ENCODE measurements at regions not wholly inside any gene's neighbourhood (a gene's known extent, or its start where the extent isn't known, plus 50 kb on each side); places are given as distances from the start of the nearest gene placed in this dataset.

DNA sequence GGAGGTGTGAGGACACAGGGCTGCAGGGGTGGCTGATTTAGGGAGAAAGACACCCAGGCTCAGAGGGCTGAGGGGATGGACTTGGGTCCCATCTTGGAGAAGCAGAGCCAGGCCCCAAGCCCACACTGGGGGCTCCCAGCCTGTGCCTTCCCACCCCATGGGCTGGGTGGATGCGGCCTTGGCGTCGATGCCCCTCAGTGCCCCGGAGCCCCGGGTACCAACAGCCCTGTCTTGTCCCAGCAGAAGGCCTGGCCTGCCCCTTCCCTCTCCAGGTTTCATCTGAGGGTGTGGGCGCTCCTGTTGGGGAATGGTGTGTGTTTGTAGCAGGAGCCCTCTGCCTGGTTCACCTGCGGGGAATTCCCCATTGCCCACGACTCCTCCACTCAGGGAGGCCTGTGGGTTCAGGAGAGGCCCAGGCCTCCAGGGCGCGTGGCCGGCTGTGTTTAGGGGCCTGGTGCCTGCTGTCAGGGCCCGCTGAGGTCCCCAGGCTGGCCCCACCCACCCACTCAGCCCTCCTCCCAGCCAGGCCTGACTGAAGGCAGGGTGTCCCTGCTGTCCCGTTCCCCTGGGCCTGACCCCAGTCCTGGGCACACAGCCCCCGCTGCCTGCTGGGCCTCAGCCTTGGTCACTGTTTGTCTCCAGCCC, 51.1 kb upstream of the BEGAIN start:
- Histone ChIP-seq H3K27me3 (peaks cover 0 to 5% of the 10 kb centered on the region in 2 donors), H3K9me3 (no peaks in the 10 kb centered on the region), H3K4me3 (no peak overlapping the region), H3K27ac (no peak overlapping the region), H3K4me1 (no peaks in the 10 kb centered on the region), H3K36me3 (no peaks in the 10 kb centered on the region)
- intact Hi-C loops (cut with DNase I; ENCODE audit: low total_unique reads), result no loop called here
- DNase-seq (ENCODE audit: low spot score in 2 of 2), result no peak
- TF ChIP-seq, protein P1, sequence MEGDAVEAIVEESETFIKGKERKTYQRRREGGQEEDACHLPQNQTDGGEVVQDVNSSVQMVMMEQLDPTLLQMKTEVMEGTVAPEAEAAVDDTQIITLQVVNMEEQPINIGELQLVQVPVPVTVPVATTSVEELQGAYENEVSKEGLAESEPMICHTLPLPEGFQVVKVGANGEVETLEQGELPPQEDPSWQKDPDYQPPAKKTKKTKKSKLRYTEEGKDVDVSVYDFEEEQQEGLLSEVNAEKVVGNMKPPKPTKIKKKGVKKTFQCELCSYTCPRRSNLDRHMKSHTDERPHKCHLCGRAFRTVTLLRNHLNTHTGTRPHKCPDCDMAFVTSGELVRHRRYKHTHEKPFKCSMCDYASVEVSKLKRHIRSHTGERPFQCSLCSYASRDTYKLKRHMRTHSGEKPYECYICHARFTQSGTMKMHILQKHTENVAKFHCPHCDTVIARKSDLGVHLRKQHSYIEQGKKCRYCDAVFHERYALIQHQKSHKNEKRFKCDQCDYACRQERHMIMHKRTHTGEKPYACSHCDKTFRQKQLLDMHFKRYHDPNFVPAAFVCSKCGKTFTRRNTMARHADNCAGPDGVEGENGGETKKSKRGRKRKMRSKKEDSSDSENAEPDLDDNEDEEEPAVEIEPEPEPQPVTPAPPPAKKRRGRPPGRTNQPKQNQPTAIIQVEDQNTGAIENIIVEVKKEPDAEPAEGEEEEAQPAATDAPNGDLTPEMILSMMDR (IDR thresholded peaks at IDR 0.05), result no peak
- TF ChIP-seq POLR2A (IDR thresholded peaks at IDR 0.05), result no peak

DNA sequence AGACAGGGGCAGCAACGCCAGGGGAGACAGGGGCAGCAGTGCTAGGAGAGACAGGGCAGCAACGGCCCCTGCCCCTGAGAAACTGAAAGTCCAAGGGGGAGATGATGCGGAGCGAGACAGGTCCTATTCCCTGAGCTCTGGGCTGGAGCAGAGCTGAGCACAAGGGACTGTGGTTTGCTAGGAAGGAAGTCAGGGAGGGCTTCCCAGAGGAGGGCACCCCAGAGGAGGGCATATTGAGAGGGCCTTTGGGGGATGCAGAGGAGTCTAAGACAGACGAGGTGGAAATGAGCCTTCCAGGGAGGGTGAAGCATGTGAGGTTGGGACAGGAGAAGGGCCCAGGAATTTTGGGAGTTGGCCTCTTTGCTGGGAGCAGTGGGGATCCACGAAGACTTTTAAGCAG, 52.1 kb upstream of the BEGAIN start:
- H3K4me3 ChIP-seq, result no peak overlapping the region
- no peaks in the 10 kb centered on the region for H3K4me1 ChIP-seq
- H3K27ac ChIP-seq, result no peak overlapping the region
- peaks cover 0 to 2% of the 10 kb centered on the region in 2 donors for H3K27me3 ChIP-seq
- H3K9me3 ChIP-seq, result no peaks in the 10 kb centered on the region
- no peaks in the 10 kb centered on the region for H3K36me3 ChIP-seq
- no peak for DNase-seq (ENCODE audit: low spot score in 2 of 2)
- intact Hi-C loops (cut with DNase I; ENCODE audit: low total_unique reads), result no loop called here
- TF ChIP-seq POLR2AphosphoS5 (IDR thresholded peaks at IDR 0.05), result no peak
- TF ChIP-seq, protein P1 (IDR thresholded peaks at IDR 0.05), result no peak
- no peak for TF ChIP-seq POLR2A (IDR thresholded peaks at IDR 0.05)

DNA sequence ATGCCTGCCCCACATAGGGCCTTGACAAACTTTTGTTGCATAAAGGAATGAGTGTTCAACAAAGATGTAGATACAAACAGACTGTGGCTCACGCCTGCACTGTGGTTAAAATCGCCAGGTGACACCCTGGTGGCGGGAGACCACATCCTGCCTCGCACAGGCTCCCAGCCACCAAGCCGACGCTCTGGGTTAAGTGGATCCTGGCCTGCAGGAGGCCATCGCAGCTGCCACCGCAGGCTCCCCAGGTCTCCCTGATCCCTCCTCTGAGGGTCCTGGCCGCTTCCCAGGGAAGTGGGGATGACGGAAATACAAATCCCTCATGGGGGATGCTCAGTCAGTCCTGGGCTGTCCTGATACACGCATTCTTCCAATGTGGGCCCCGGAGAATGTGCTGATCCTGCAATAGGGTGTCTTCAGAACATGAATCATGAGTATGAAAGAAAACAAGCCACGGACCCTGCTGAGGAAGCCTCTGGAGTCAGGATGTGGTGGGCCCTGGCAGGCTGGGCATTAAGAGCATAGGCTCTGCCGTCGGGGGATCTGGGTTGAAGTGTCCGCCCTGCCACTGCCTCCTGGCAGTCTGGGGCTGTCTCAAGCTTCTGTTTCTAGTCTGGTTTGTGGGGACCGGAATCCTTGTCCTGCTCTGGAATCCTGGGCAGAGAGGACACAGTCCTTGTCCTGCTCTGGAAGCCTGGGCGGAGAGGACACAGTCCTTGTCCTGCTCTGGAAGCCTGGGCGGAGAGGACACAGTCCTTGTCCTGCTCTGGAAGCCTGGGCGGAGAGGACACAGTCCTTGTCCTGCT, 53.5 kb upstream of the BEGAIN start:
- Histone ChIP-seq H3K4me1 (no peaks in the 10 kb centered on the region), H3K27ac (no peak overlapping the region), H3K36me3 (no peaks in the 10 kb centered on the region), H3K27me3 (no peaks in the 10 kb centered on the region), H3K4me3 (no peak overlapping the region), H3K9me3 (no peaks in the 10 kb centered on the region)
- TF ChIP-seq, protein P1 (IDR thresholded peaks at IDR 0.05), result no peak
- TF ChIP-seq POLR2A (IDR thresholded peaks at IDR 0.05) (no peak), POLR2AphosphoS5 (IDR thresholded peaks at IDR 0.05) (no peak)
- DNase-seq (ENCODE audit: low spot score in 2 of 2), result no peak
- intact Hi-C loops (cut with DNase I; ENCODE audit: low total_unique reads), result no loop called here

DNA sequence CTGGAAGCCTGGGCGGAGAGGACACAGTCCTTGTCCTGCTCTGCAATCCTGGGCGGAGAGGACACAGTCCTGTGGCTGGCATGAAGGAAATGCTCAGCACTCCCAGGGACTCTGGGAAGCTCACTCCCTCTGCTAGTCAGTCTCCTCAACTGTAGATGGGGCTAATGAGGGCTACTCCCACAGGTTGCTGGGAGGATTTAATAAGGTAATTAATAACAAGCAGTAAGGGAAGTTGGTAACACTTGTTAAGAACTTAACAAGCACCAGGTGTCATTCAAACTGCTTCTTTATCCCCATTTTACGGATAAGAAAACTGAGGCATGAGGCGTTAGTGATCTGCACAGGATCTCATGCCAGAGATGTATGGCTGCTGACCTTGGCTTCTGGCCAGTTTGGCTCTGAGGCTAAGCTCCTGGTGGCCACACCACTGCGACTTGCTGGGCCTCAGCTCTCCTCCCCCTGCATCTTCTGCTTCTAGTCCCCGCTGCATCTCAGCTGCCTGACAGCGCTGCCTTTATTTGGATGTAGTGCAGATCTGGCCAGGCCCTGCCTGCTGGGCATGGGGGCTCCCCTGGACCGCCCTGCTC, 54.1 kb upstream of the BEGAIN start:
- no peak for DNase-seq (ENCODE audit: low spot score in 2 of 2)
- Histone ChIP-seq H3K36me3 (no peaks in the 10 kb centered on the region), H3K4me3 (no peak overlapping the region), H3K9me3 (no peaks in the 10 kb centered on the region), H3K4me1 (no peaks in the 10 kb centered on the region), H3K27ac (no peak overlapping the region), H3K27me3 (no peaks in the 10 kb centered on the region)
- TF ChIP-seq POLR2A (IDR thresholded peaks at IDR 0.05), result no peak
- TF ChIP-seq, protein P1 (IDR thresholded peaks at IDR 0.05), result no peak
- intact Hi-C loops (cut with DNase I; ENCODE audit: low total_unique reads), result no loop called here

DNA sequence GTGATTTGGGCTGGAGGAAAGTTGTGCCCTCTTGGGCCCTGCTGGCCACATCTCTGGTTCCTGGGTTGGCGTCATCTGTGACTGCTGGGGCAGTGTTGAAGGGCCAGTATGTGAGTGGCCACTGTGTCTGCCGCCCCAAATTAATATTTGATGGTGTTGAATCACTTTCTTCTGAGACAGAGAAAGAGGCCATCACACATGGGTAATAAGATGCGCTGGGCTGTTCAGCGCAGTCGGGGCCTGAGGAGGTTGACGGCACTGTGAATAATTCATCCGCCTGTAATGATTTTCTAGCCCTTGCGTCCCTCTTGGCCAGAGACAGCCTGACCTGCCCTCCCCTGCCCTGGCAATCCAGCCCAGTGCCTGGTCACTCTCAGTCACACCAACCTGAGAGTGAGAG, 56.2 kb upstream of the BEGAIN start:
- TF ChIP-seq, protein P1 (IDR thresholded peaks at IDR 0.05), result no peak
- TF ChIP-seq POLR2AphosphoS5 (IDR thresholded peaks at IDR 0.05), result no peak
- TF ChIP-seq POLR2A (IDR thresholded peaks at IDR 0.05), result no peak
- intact Hi-C loops (cut with DNase I; ENCODE audit: low total_unique reads), result no loop called here
- H3K36me3 ChIP-seq, result no peaks in the 10 kb centered on the region
- no peaks in the 10 kb centered on the region for H3K27me3 ChIP-seq
- no peaks in the 10 kb centered on the region for H3K4me1 ChIP-seq
- H3K27ac ChIP-seq, result no peak overlapping the region
- DNase-seq (ENCODE audit: low spot score in 2 of 2), result no peak
- H3K9me3 ChIP-seq, result no peaks in the 10 kb centered on the region
- H3K4me3 ChIP-seq, result no peak overlapping the region

All from breast epithelium (tissue), 4 donors.